ENCODE measurements at regions not wholly inside any gene's neighbourhood (a gene's known extent, or its start where the extent isn't known, plus 50 kb on each side); places are given as distances from the start of the nearest gene placed in this dataset.

- H3K36me3 ChIP-seq = no peaks in the 10 kb centered on the region
- WGBS, 2 donors (ENCODE audit: low coverage in 1 of 2) = 0 to 31% methylated on average over 1 to 2 of the region's 2 CpGs
- H3K4me1 ChIP-seq = no peaks in the 10 kb centered on the region
- no peaks in the 10 kb centered on the region for H3K9me3 ChIP-seq
- H3K27ac ChIP-seq = no peak overlapping the region
- no peaks in the 10 kb centered on the region for H3K27me3 ChIP-seq
- no peak overlapping the region for H3K4me3 ChIP-seq
- TF ChIP-seq EP300 (IDR thresholded peaks at IDR 0.05) = no peak
- TF ChIP-seq CTCF (IDR thresholded peaks at IDR 0.05) = no peak
- TF ChIP-seq POLR2AphosphoS5 (IDR thresholded peaks at IDR 0.05) = no peak
- TF ChIP-seq POLR2A (IDR thresholded peaks at IDR 0.05) = no peak
- no peak for ATAC-seq
Observed at GRCh38 chr4:186814535-186815070, 90.9 kb upstream of the FAT1 start.

GRCh38 chr4:186819342-186820086, 95.9 kb upstream of the FAT1 start:
- H3K27ac ChIP-seq = no peak overlapping the region
- no peaks in the 10 kb centered on the region for H3K9me3 ChIP-seq
- no peaks in the 10 kb centered on the region for H3K27me3 ChIP-seq
- H3K4me1 ChIP-seq = peaks cover 0 to 10% (median 0%) of the 10 kb centered on the region in 3 donors
- TF ChIP-seq EP300 (IDR thresholded peaks at IDR 0.05) (no peak), CTCF (IDR thresholded peaks at IDR 0.05) (no peak), POLR2AphosphoS5 (IDR thresholded peaks at IDR 0.05) (no peak), POLR2A (IDR thresholded peaks at IDR 0.05) (no peak)
- ATAC-seq = no peak
- WGBS, 2 donors (ENCODE audit: low coverage in 1 of 2) = 67 to 69% methylated on average over 1 to 3 of the region's 3 CpGs
- no peaks in the 10 kb centered on the region for H3K36me3 ChIP-seq
- H3K4me3 ChIP-seq = no peak overlapping the region

GRCh38 chr4:186820391-186820891, 96.8 kb upstream of the FAT1 start:
- TF ChIP-seq EP300 (IDR thresholded peaks at IDR 0.05) (no peak), CTCF (IDR thresholded peaks at IDR 0.05) (no peak), POLR2A (IDR thresholded peaks at IDR 0.05) (no peak)

GRCh38 chr4:186823989-186824388, 100.3 kb upstream of the FAT1 start:
- no peak overlapping the region for H3K27ac ChIP-seq
- 37 to 42% methylated on average over 3 of the region's 3 CpGs for WGBS, 2 donors (ENCODE audit: low coverage in 1 of 2)

More at GRCh38 chr4:186820391-186820891, 96.8 kb upstream of the FAT1 start:
- Histone ChIP-seq H3K36me3 (no peaks in the 10 kb centered on the region), H3K4me1 (peaks cover 0 to 10% (median 0%) of the 10 kb centered on the region in 3 donors), H3K27ac (no peak overlapping the region), H3K9me3 (no peaks in the 10 kb centered on the region), H3K4me3 (no peak overlapping the region), H3K27me3 (no peaks in the 10 kb centered on the region)
- WGBS, 2 donors (ENCODE audit: low coverage in 1 of 2) = 21 to 43% methylated on average over 1 to 4 of the region's 4 CpGs
- no peak for ATAC-seq

More at GRCh38 chr4:186823989-186824388, 100.3 kb upstream of the FAT1 start:
- Histone ChIP-seq H3K9me3 (no peaks in the 10 kb centered on the region), H3K4me1 (peaks cover 0 to 10% (median 0%) of the 10 kb centered on the region in 3 donors), H3K27me3 (no peaks in the 10 kb centered on the region), H3K36me3 (no peaks in the 10 kb centered on the region), H3K4me3 (no peak overlapping the region)
- TF ChIP-seq EP300 (IDR thresholded peaks at IDR 0.05) = no peak
- no peak for TF ChIP-seq CTCF (IDR thresholded peaks at IDR 0.05)
- no peak for TF ChIP-seq POLR2AphosphoS5 (IDR thresholded peaks at IDR 0.05)
- TF ChIP-seq POLR2A (IDR thresholded peaks at IDR 0.05) = no peak
- ATAC-seq = no peak

Data from gastroesophageal sphincter (tissue), 4 donors.